ENCODE measurements at regions not wholly inside any gene's neighbourhood (a gene's known extent, or its start where the extent isn't known, plus 50 kb on each side); places are given as distances from the start of the nearest gene placed in this dataset.

DNA sequence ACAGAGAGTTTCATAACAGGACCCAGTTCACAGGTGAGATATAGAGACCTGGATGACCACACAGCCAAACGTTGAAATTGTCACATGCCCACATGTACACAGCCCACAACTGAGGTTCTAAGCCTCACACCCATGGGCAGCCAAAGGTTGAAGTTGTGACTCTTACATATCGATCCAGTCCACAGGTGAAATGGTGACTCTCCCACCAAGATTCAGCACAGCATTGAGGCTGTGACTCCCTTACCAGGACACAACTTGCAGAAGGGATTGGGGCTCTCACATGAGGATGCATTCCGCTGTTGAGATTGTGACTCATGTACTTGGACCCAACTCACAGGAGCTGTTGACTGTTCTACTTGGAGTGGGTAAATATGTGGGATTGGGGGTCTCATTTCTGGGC, 1836.4 kb downstream of the TP53TG3F start:
- Histone ChIP-seq H3K36me3 (no peaks in the 10 kb centered on the region), H3K27ac (no peak overlapping the region), H3K27me3 (ENCODE audit: insufficient read depth, low read depth, severe bottlenecking) (no peaks in the 10 kb centered on the region), H3K4me3 (ENCODE audit: low read depth, low read length) (no peak overlapping the region), H3K9me3 (ENCODE audit: severe bottlenecking) (no peaks in the 10 kb centered on the region)
- TF ChIP-seq, protein P1, sequence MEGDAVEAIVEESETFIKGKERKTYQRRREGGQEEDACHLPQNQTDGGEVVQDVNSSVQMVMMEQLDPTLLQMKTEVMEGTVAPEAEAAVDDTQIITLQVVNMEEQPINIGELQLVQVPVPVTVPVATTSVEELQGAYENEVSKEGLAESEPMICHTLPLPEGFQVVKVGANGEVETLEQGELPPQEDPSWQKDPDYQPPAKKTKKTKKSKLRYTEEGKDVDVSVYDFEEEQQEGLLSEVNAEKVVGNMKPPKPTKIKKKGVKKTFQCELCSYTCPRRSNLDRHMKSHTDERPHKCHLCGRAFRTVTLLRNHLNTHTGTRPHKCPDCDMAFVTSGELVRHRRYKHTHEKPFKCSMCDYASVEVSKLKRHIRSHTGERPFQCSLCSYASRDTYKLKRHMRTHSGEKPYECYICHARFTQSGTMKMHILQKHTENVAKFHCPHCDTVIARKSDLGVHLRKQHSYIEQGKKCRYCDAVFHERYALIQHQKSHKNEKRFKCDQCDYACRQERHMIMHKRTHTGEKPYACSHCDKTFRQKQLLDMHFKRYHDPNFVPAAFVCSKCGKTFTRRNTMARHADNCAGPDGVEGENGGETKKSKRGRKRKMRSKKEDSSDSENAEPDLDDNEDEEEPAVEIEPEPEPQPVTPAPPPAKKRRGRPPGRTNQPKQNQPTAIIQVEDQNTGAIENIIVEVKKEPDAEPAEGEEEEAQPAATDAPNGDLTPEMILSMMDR (IDR thresholded peaks at IDR 0.05; ENCODE audit: low read depth, low read length) = no peak
- no peak for DNase-seq

DNA sequence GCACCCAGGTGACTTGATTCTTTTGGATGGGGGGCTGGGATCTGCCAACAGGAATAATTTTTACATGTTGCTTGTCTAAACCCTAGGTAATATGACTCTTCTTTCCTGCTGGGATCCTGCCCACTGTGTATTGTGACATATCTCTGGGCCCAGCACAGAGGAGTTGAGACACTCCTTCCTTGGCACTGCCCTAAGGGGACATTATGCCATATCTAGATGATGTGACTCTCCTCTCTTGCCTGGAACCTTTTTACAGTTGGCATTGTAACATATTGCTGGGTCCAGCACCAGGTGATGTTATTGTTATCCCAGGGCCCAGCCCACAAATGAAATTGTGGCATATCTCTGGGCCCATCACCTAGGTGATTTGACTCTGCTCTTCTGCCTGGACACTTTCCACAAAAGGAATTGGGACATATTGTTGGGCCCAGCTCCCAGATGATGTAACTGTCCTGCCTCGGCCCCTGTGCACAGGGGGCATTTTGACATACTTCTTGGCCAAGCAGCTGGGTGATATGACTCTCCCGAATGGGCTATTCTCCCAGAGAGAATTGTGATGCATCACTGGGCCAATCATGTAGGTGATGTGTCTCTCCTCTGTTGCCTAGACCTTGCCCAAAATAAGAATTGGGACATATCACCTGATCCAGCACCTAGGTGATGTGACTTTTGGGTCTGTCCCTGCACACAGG, 1837.7 kb downstream of the TP53TG3F start:
- no peak overlapping the region for H3K27ac ChIP-seq
- DNase-seq = no peak

DNA sequence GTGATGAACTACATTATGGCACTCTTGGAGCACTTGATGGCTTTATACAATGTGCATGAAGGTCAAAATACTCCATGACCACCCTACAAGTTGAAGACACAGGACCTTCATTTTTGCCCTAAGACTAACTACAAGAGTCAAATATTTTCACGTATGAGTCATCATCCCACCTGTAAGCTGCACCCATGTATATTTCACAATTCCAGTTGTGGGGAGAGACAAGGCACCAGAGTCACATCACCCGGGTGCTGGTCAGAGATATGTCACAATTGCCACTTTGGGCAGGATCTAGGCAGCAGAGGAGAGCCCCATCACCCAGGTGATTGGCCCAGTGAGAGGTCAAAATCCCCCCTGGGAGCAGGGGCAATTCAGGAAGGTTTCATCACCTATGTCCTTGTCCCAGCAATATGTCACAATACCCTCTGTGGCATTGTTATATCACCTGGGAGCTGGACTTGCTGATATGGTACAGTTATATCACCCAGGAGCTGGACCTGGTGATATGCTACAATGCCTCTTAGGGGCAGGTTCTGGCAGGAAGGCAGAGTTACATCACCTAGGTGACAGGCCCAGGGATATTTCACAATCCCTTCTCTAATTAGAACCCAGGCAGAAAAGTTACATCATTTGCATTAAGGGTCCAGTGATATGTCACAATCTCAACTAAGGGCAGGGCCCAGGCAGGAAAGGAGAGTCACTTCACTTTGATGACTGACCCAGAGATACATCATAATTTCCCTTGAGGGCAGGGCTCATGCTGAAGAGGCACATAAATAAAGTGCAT, 1839.2 kb downstream of the TP53TG3F start:
- Histone ChIP-seq H3K27me3 (ENCODE audit: insufficient read depth, low read depth, severe bottlenecking) (no peaks in the 10 kb centered on the region), H3K36me3 (no peaks in the 10 kb centered on the region), H3K9me3 (ENCODE audit: severe bottlenecking) (no peaks in the 10 kb centered on the region), H3K4me3 (ENCODE audit: low read depth, low read length) (no peak overlapping the region), H3K27ac (no peak overlapping the region)
- DNase-seq = no peak
- TF ChIP-seq, protein P1 (IDR thresholded peaks at IDR 0.05; ENCODE audit: low read depth, low read length) = no peak

More for the DNA sequence above, 1837.7 kb downstream of the TP53TG3F start:
- H3K27me3 ChIP-seq (ENCODE audit: insufficient read depth, low read depth, severe bottlenecking) = no peaks in the 10 kb centered on the region
- no peaks in the 10 kb centered on the region for H3K9me3 ChIP-seq (ENCODE audit: severe bottlenecking)
- TF ChIP-seq, protein P1 (IDR thresholded peaks at IDR 0.05; ENCODE audit: low read depth, low read length) = no peak
- H3K4me3 ChIP-seq (ENCODE audit: low read depth, low read length) = no peak overlapping the region
- no peaks in the 10 kb centered on the region for H3K36me3 ChIP-seq

DNA sequence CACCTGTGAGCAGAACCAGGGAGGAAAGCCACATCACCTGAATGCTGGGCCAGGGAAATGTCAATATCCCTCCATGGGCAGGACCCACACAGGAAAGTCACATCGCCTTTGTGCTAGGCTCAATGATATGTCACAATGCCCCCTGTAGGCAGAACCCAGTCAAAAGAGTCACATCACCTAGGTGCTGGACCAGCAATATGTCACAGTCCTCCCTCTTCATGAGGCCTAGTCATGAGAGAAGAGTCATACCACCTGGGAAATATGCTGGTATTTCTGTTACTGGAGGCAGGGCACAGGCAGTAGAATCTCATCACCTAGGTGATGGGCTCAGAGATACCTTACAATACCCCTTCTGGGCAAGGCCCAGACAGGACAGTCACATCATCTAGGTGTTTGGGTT, 1843.4 kb downstream of the TP53TG3F start:
- no peaks in the 10 kb centered on the region for H3K36me3 ChIP-seq
- no peaks in the 10 kb centered on the region for H3K9me3 ChIP-seq (ENCODE audit: severe bottlenecking)

DNA sequence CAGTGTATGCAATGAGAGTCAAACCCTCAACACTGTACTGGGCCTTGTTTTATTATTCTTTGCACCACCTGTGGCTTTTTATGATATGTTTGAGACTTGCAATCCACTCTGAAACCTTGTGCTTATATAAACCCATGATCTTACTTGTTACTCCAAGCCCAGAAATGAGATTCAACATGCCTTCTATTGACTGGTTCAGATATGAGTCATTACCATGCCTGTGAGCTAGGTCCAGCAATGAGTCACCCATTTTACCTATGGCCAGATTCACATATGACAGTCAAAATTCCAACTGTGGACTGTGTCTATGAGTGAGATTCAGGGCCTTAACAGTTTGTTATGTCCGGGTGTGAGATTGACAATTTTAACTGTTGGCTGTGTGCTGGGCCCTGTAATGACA, 1846.1 kb downstream of the TP53TG3F start:
- TF ChIP-seq, protein P1 (IDR thresholded peaks at IDR 0.05; ENCODE audit: low read depth, low read length) = no peak
- Histone ChIP-seq H3K9me3 (ENCODE audit: severe bottlenecking) (no peaks in the 10 kb centered on the region), H3K27me3 (ENCODE audit: insufficient read depth, low read depth, severe bottlenecking) (peaks cover 5% of the 10 kb centered on the region), H3K36me3 (no peaks in the 10 kb centered on the region), H3K27ac (no peak overlapping the region), H3K4me3 (ENCODE audit: low read depth, low read length) (no peak overlapping the region)
- DNase-seq = no peak

More for the DNA sequence above, 1843.4 kb downstream of the TP53TG3F start:
- no peak overlapping the region for H3K27ac ChIP-seq
- H3K4me3 ChIP-seq (ENCODE audit: low read depth, low read length) = no peak overlapping the region
- DNase-seq = no peak
- TF ChIP-seq, protein P1 (IDR thresholded peaks at IDR 0.05; ENCODE audit: low read depth, low read length) = no peak
- no peaks in the 10 kb centered on the region for H3K27me3 ChIP-seq (ENCODE audit: insufficient read depth, low read depth, severe bottlenecking)

All from WERI-Rb-1 (cell line).